ENCODE measurements at regions not wholly inside any gene's neighbourhood (a gene's known extent, or its start where the extent isn't known, plus 50 kb on each side); places are given as distances from the start of the nearest gene placed in this dataset.
A peak's percentile ranks its signal among the peaks of the same experiment; 100 is the strongest.

- 76% methylated on average over 3 of the region's 3 CpGs for WGBS
- intact Hi-C loops (cut with DNase I), result no loop called here
- Histone ChIP-seq H3K27ac (peak overlapping the region in 1 of 2 donors; percentile 48), H3K36me3 (no peaks in the 10 kb centered on the region), H3K4me1 (replicated peaks) (no peaks in the 10 kb centered on the region), H3K4me3 (no peak overlapping the region), H3K27me3 (replicated peaks; ENCODE audit: insufficient read depth) (no peaks in the 10 kb centered on the region), H3K9me3 (no peaks in the 10 kb centered on the region)
- TF ChIP-seq CTCF (IDR thresholded peaks at IDR 0.05) (no peak), POLR2AphosphoS5 (IDR thresholded peaks at IDR 0.05) (no peak), POLR2A (IDR thresholded peaks at IDR 0.05) (no peak)
- no peak for DNase-seq (ENCODE audit: low spot score)
These were observed 51.0 kb upstream of the LIFR start for GRCh38 chr5:38607396-38607795.

GRCh38 chr5:38607930-38608564 is 51.6 kb upstream of the LIFR start:
- Histone ChIP-seq H3K27me3 (replicated peaks; ENCODE audit: insufficient read depth) (no peaks in the 10 kb centered on the region), H3K4me3 (no peak overlapping the region)
- 67% methylated on average over 5 of the region's 5 CpGs for WGBS

GRCh38 chr5:38608874-38609273 is 52.4 kb upstream of the LIFR start:
- no peaks in the 10 kb centered on the region for H3K9me3 ChIP-seq
- H3K27ac ChIP-seq, result peak overlapping the region in 1 of 2 donors; percentile 48
- 97% methylated on average over 1 of the region's 1 CpG for WGBS
- no peak overlapping the region for H3K4me3 ChIP-seq
- no peaks in the 10 kb centered on the region for H3K36me3 ChIP-seq
- intact Hi-C loops (cut with DNase I), result no loop called here
- no peaks in the 10 kb centered on the region for H3K4me1 ChIP-seq (replicated peaks)
- H3K27me3 ChIP-seq (replicated peaks; ENCODE audit: insufficient read depth), result no peaks in the 10 kb centered on the region
- TF ChIP-seq POLR2A (IDR thresholded peaks at IDR 0.05), result no peak
- no peak for DNase-seq (ENCODE audit: low spot score)

More at GRCh38 chr5:38607930-38608564, 51.6 kb upstream of the LIFR start:
- TF ChIP-seq POLR2AphosphoS5 (IDR thresholded peaks at IDR 0.05), result peak; percentile 63
- no peak for TF ChIP-seq CTCF (IDR thresholded peaks at IDR 0.05)
- H3K9me3 ChIP-seq, result no peaks in the 10 kb centered on the region
- DNase-seq (ENCODE audit: low spot score), result peak; percentile 16
- H3K4me1 ChIP-seq (replicated peaks), result no peaks in the 10 kb centered on the region
- peak overlapping the region in 1 of 2 donors; percentile 48 for H3K27ac ChIP-seq
- H3K36me3 ChIP-seq, result no peaks in the 10 kb centered on the region
- intact Hi-C loops (cut with DNase I), result no loop called here

- Histone ChIP-seq H3K27me3 (replicated peaks; ENCODE audit: insufficient read depth) (no peaks in the 10 kb centered on the region), H3K27ac (no peak overlapping the region), H3K9me3 (no peaks in the 10 kb centered on the region), H3K4me3 (no peak overlapping the region), H3K36me3 (no peaks in the 10 kb centered on the region), H3K4me1 (replicated peaks) (peaks cover 8% of the 10 kb centered on the region)
- TF ChIP-seq POLR2A (IDR thresholded peaks at IDR 0.05) (no peak), CTCF (IDR thresholded peaks at IDR 0.05) (no peak), POLR2AphosphoS5 (IDR thresholded peaks at IDR 0.05) (no peak)
- intact Hi-C loops (cut with DNase I), result no loop called here
- no peak for DNase-seq (ENCODE audit: low spot score)
These were observed 56.4 kb upstream of the LIFR start for GRCh38 chr5:38612851-38613250.

GRCh38 chr5:38613490-38613889 is 57.0 kb upstream of the LIFR start:
- 45% methylated on average over 3 of the region's 3 CpGs for WGBS
- no peaks in the 10 kb centered on the region for H3K36me3 ChIP-seq
- no peak for DNase-seq (ENCODE audit: low spot score)
- no peaks in the 10 kb centered on the region for H3K27me3 ChIP-seq (replicated peaks; ENCODE audit: insufficient read depth)
- TF ChIP-seq CTCF (IDR thresholded peaks at IDR 0.05), result no peak
- TF ChIP-seq POLR2AphosphoS5 (IDR thresholded peaks at IDR 0.05), result no peak
- TF ChIP-seq POLR2A (IDR thresholded peaks at IDR 0.05), result no peak
- no peak overlapping the region for H3K4me3 ChIP-seq
- H3K27ac ChIP-seq, result peak overlapping the region in 1 of 2 donors; percentile 78
- H3K9me3 ChIP-seq, result no peaks in the 10 kb centered on the region
- peaks cover 8% of the 10 kb centered on the region for H3K4me1 ChIP-seq (replicated peaks)
- intact Hi-C loops (cut with DNase I), result no loop called here
